CD8-positive, alpha-beta memory T cell (primary cell): ENCODE measurements at regions not wholly inside any gene's neighbourhood (a gene's known extent, or its start where the extent isn't known, plus 50 kb on each side); places are given as distances from the start of the nearest gene placed in this dataset.
"Not testable (repeated sequence)": the region's sequence is repeated elsewhere in the genome, so short reads cannot be mapped to it uniquely, and the experiment has no call there.

ENCODE experiments used
- CTCF ChIA-PET: fragments of 350-600 bp; sonication (Branson Sonifier 250); formaldehyde crosslinking; loops from one replicate; lab custom pipeline; 2021; ENCODE audit warnings: antibody characterized with exemption; lab: Charles Lee
- POLR2A ChIA-PET: fragments of 350-600 bp; sonication (Branson Sonifier 250); formaldehyde crosslinking; loops from one replicate; lab custom pipeline; 2021; ENCODE audit warnings: antibody characterized with exemption; lab: Charles Lee
- DNase-seq, 5 donors: peaks; one replicate each; pipeline versions ENCODE4 v3.0.0 to v3.0.0-alpha.2; 2020 to 2022; ENCODE audit warnings: mixed read lengths in 1 of 5
- H3K27ac ChIP-seq: one replicate; pipeline ENCODE4 v1.7.0; 2013; ENCODE audit warnings: low read depth, mild to moderate bottlenecking, low read length, moderate library complexity
- H3K27me3 ChIP-seq: 2 replicates; pipeline ENCODE4 v1.7.0; 2013; ENCODE audit warnings: low read length, mild to moderate bottlenecking; ENCODE audit not compliant: insufficient read depth, poor library complexity, severe bottlenecking
- H3K36me3 ChIP-seq: 2 replicates; pipeline ENCODE4 v1.7.0; 2013; ENCODE audit warnings: mild to moderate bottlenecking, low read length, moderate library complexity; ENCODE audit not compliant: insufficient read depth
- H3K4me1 ChIP-seq: 2 replicates; pipeline ENCODE4 v1.7.0; 2013; ENCODE audit warnings: mild to moderate bottlenecking, low read length, moderate library complexity; ENCODE audit not compliant: insufficient read depth
- H3K4me3 ChIP-seq: 2 replicates; pipeline ENCODE4 v1.7.0; 2013; ENCODE audit warnings: mild to moderate bottlenecking, low read length
- H3K9me3 ChIP-seq: 2 replicates; pipeline ENCODE4 v1.7.0; 2013; ENCODE audit warnings: mild to moderate bottlenecking, low read length
- H3K27ac Mint-ChIP-seq, 8 donors: one replicate each; pipeline ENCODE4 v1.8.0; 2020 to 2021; ENCODE audit warnings: mixed read lengths in 8 of 8, mild to moderate bottlenecking in 6 of 8, inconsistent platforms in 3 of 8, moderate library complexity in 3 of 8
- H3K27me3 Mint-ChIP-seq, 2 donors: one replicate each; pipeline ENCODE4 v1.8.0; 2020 to 2021; ENCODE audit warnings: mixed read lengths in 2 of 2, mild to moderate bottlenecking in 1 of 2, moderate library complexity in 1 of 2
- H3K36me3 Mint-ChIP-seq, 3 donors: one replicate each; pipeline ENCODE4 v1.8.0; 2020 to 2021; ENCODE audit warnings: mixed read lengths in 3 of 3, inconsistent platforms in 1 of 3, mild to moderate bottlenecking in 1 of 3
- H3K4me1 Mint-ChIP-seq, 3 donors: one replicate each; pipeline ENCODE4 v1.8.0; 2020 to 2021; ENCODE audit warnings: mixed read lengths in 3 of 3, inconsistent platforms in 1 of 3, mild to moderate bottlenecking in 1 of 3
- H3K4me3 Mint-ChIP-seq, 7 donors: one replicate each; pipeline ENCODE4 v1.8.0; 2020 to 2021; ENCODE audit warnings: mixed read lengths in 7 of 7, mild to moderate bottlenecking in 6 of 7, moderate library complexity in 4 of 7, inconsistent platforms in 2 of 7
- H3K9me3 Mint-ChIP-seq, 5 donors: one replicate each; pipeline ENCODE4 v1.8.0; 2020 to 2022; ENCODE audit warnings: mixed read lengths in 5 of 5, mild to moderate bottlenecking in 3 of 5, moderate library complexity in 2 of 5, inconsistent platforms in 1 of 5

DNA sequence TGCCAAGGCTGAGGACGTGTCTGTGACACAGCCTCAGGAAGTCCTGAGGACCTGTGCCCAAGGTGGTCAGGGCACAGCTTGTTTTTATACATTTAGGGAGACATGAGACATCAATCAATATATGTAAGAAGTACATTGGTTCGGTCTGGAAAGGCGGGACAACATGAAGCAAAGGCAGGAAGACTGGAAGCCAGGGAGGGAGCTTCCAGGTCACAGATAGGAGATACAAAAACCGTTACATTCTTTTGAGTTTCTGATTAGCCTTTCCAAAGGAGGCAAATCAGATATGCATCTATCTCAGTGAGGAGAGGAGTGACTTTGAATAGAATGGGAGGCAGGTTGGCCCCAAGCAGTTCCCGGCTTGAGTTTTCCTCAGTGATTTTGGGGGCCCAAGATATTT lies 127.1 kb upstream of the SGCG start:
- H3K27me3 ChIP-seq, H3K4me1 Mint-ChIP-seq, H3K27me3 Mint-ChIP-seq, H3K27ac Mint-ChIP-seq, H3K4me3 ChIP-seq, POLR2A ChIA-PET, H3K27ac ChIP-seq, CTCF ChIA-PET, H3K9me3 ChIP-seq, H3K9me3 Mint-ChIP-seq, H3K36me3 ChIP-seq, DNase-seq, H3K4me1 ChIP-seq, H3K4me3 Mint-ChIP-seq, H3K36me3 Mint-ChIP-seq: not testable (repeated sequence)

GRCh38 chr13:23059173-23059572 lies 121.6 kb upstream of the SGCG start:
- Mint-ChIP-seq H3K36me3 (no peaks in the 10 kb centered on the region), H3K9me3 (no peaks in the 10 kb centered on the region), H3K4me1 (no peaks in the 10 kb centered on the region), H3K27me3 (peaks cover 0 to 1% of the 10 kb centered on the region in 2 donors), H3K4me3 (no peak overlapping the region), H3K27ac (no peak overlapping the region)
- Histone ChIP-seq H3K27ac (no peak overlapping the region), H3K4me1 (no peaks in the 10 kb centered on the region), H3K4me3 (no peak overlapping the region), H3K36me3 (no peaks in the 10 kb centered on the region), H3K27me3 (no peaks in the 10 kb centered on the region), H3K9me3 (no peaks in the 10 kb centered on the region)
- DNase-seq = no peak
- ChIA-PET CTCF (no interaction called here), POLR2A (no interaction called here)

DNA sequence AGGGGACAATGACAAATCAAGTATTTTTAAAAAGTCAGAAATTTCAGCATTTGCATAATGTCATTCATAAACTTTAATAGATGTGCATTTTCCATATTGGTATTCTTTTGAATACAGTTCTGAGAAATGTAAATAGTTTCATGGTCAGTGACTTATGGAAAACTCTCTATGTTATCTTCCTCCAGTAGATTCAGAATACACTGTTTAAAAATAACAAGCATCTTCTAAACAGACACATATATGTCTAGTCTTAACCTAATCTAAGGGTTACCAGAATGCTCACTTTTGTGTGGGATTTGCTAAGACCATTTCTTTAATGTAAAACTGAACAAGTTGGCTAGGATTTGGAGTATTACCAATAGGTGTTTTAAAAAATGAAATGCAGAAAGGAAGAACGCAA lies 119.8 kb upstream of the SGCG start:
- no peaks in the 10 kb centered on the region for H3K9me3 ChIP-seq
- H3K4me1 Mint-ChIP-seq = no peaks in the 10 kb centered on the region
- H3K4me1 ChIP-seq = no peaks in the 10 kb centered on the region
- H3K27me3 ChIP-seq = no peaks in the 10 kb centered on the region
- H3K27ac Mint-ChIP-seq = no peak overlapping the region
- no peak overlapping the region for H3K27ac ChIP-seq
- H3K36me3 ChIP-seq = no peaks in the 10 kb centered on the region
- POLR2A ChIA-PET = no interaction called here
- H3K36me3 Mint-ChIP-seq = no peaks in the 10 kb centered on the region
- no peak overlapping the region for H3K4me3 ChIP-seq
- peaks cover 0 to under 1% of the 10 kb centered on the region in 2 donors for H3K27me3 Mint-ChIP-seq
- H3K4me3 Mint-ChIP-seq = no peak overlapping the region
- DNase-seq = no peak
- no peaks in the 10 kb centered on the region for H3K9me3 Mint-ChIP-seq
- CTCF ChIA-PET = no interaction called here

- H3K36me3 Mint-ChIP-seq = no peaks in the 10 kb centered on the region
- H3K27ac Mint-ChIP-seq = no peak overlapping the region
- Histone ChIP-seq H3K4me3 (no peak overlapping the region), H3K27ac (no peak overlapping the region), H3K4me1 (no peaks in the 10 kb centered on the region), H3K27me3 (no peaks in the 10 kb centered on the region), H3K36me3 (no peaks in the 10 kb centered on the region), H3K9me3 (no peaks in the 10 kb centered on the region)
- H3K4me1 Mint-ChIP-seq = no peaks in the 10 kb centered on the region
- no peak for DNase-seq
- H3K4me3 Mint-ChIP-seq = no peak overlapping the region
- ChIA-PET POLR2A (no interaction called here), CTCF (no interaction called here)
- no peaks in the 10 kb centered on the region for H3K9me3 Mint-ChIP-seq
- H3K27me3 Mint-ChIP-seq = peaks cover 2 to 5% of the 10 kb centered on the region in 2 donors
These were observed 113.7 kb upstream of the SGCG start for GRCh38 chr13:23067129-23067528.

- no peak overlapping the region for H3K27ac ChIP-seq
- H3K27me3 ChIP-seq = no peaks in the 10 kb centered on the region
- Mint-ChIP-seq H3K9me3 (no peaks in the 10 kb centered on the region), H3K4me1 (no peaks in the 10 kb centered on the region), H3K27me3 (peaks cover 2 to 5% of the 10 kb centered on the region in 2 donors), H3K4me3 (no peak overlapping the region), H3K27ac (no peak overlapping the region), H3K36me3 (no peaks in the 10 kb centered on the region)
- no peaks in the 10 kb centered on the region for H3K4me1 ChIP-seq
- POLR2A ChIA-PET = no interaction called here
- no peaks in the 10 kb centered on the region for H3K36me3 ChIP-seq
- CTCF ChIA-PET = no interaction called here
- no peak overlapping the region for H3K4me3 ChIP-seq
- DNase-seq = no peak
- no peaks in the 10 kb centered on the region for H3K9me3 ChIP-seq
These were observed 111.2 kb upstream of the SGCG start for GRCh38 chr13:23069566-23069965.

- H3K27me3 Mint-ChIP-seq = peaks cover 0 to 2% of the 10 kb centered on the region in 2 donors
- Histone ChIP-seq H3K27ac (no peak overlapping the region), H3K4me1 (no peaks in the 10 kb centered on the region), H3K36me3 (no peaks in the 10 kb centered on the region), H3K9me3 (no peaks in the 10 kb centered on the region), H3K27me3 (no peaks in the 10 kb centered on the region), H3K4me3 (no peak overlapping the region)
- H3K4me1 Mint-ChIP-seq = no peaks in the 10 kb centered on the region
- no peak for DNase-seq
- H3K4me3 Mint-ChIP-seq = no peak overlapping the region
- no peaks in the 10 kb centered on the region for H3K9me3 Mint-ChIP-seq
- CTCF ChIA-PET = no interaction called here
- H3K27ac Mint-ChIP-seq = no peak overlapping the region
- POLR2A ChIA-PET = no interaction called here
- no peaks in the 10 kb centered on the region for H3K36me3 Mint-ChIP-seq
These were observed 106.5 kb upstream of the SGCG start for GRCh38 chr13:23074075-23074828.

GRCh38 chr13:23081220-23081619 lies 99.6 kb upstream of the SGCG start:
- no peak overlapping the region for H3K4me3 Mint-ChIP-seq
- H3K4me1 Mint-ChIP-seq = no peaks in the 10 kb centered on the region
- ChIA-PET POLR2A (no interaction called here), CTCF (no interaction called here)
- DNase-seq = no peak
- peaks cover 0 to 2% of the 10 kb centered on the region in 2 donors for H3K27me3 Mint-ChIP-seq
- H3K4me3 ChIP-seq = no peak overlapping the region
- no peak overlapping the region for H3K27ac ChIP-seq
- no peaks in the 10 kb centered on the region for H3K36me3 Mint-ChIP-seq
- H3K27me3 ChIP-seq = no peaks in the 10 kb centered on the region
- H3K9me3 Mint-ChIP-seq = no peaks in the 10 kb centered on the region
- H3K9me3 ChIP-seq = no peaks in the 10 kb centered on the region
- H3K36me3 ChIP-seq = no peaks in the 10 kb centered on the region
- H3K27ac Mint-ChIP-seq = no peak overlapping the region
- no peaks in the 10 kb centered on the region for H3K4me1 ChIP-seq

DNA sequence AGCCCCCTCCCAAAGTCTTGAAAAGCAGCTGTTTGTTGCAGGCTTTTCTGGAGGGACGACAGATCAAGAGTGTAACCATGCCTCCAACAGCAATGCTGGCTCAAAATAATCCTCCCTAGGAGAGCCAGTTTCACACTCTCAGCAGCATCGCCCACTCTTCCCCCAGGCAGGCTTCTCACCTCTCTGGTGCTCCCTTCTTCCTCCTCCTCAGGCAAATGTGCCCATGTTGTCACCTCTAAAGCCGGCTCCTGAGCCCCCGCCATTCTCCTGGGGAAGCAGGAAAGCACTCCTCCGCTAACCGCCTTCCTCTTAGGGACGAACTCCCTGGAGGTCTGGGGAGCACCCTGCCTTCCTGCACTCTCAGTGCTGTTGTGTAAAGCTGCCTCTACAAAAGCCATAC lies 98.9 kb upstream of the SGCG start:
- Mint-ChIP-seq H3K36me3 (no peaks in the 10 kb centered on the region), H3K4me1 (no peaks in the 10 kb centered on the region), H3K27ac (no peak overlapping the region), H3K27me3 (peaks cover 0 to 2% of the 10 kb centered on the region in 2 donors), H3K4me3 (no peak overlapping the region), H3K9me3 (no peaks in the 10 kb centered on the region)
- no peak for DNase-seq
- Histone ChIP-seq H3K27ac (no peak overlapping the region), H3K4me1 (no peaks in the 10 kb centered on the region), H3K36me3 (no peaks in the 10 kb centered on the region), H3K4me3 (no peak overlapping the region), H3K9me3 (no peaks in the 10 kb centered on the region), H3K27me3 (no peaks in the 10 kb centered on the region)
- ChIA-PET CTCF (no interaction called here), POLR2A (no interaction called here)
